ENCODE measurements at regions not wholly inside any gene's neighbourhood (a gene's known extent, or its start where the extent isn't known, plus 50 kb on each side); places are given as distances from the start of the nearest gene placed in this dataset.

GRCh38 chr9:94168203-94169000 is 84.1 kb downstream of the PTPDC1 start:
- DNase-seq (ENCODE audit: low read depth in 6 of 9, low spot score in 9 of 9), result no peak
- 58% methylated on average over 10 of the region's 10 CpGs for WGBS
- no peaks in the 10 kb centered on the region for H3K27me3 ChIP-seq (ENCODE audit: control insufficient read depth in 2 of 2, insufficient read depth in 1 of 2, low read length in 1 of 2)
- no peak overlapping the region for H3K27ac ChIP-seq (ENCODE audit: low read depth in 1 of 2, low read length in 1 of 2)
- H3K4me3 ChIP-seq (ENCODE audit: low read length in 2 of 2), result peak overlapping the region; percentile 18 to 88
- peaks cover 7 to 10% of the 10 kb centered on the region in 2 donors for H3K4me1 ChIP-seq (ENCODE audit: control insufficient read depth in 2 of 2, insufficient read depth in 2 of 2, low read length in 2 of 2)
- no peaks in the 10 kb centered on the region for H3K9me3 ChIP-seq (ENCODE audit: control insufficient read depth in 2 of 2, insufficient read depth in 1 of 2, low read length in 1 of 2)
- H3K36me3 ChIP-seq (ENCODE audit: control insufficient read depth in 2 of 2, insufficient read depth in 2 of 2, low read length in 1 of 2), result peaks cover 0 to 4% of the 10 kb centered on the region in 2 donors

DNA sequence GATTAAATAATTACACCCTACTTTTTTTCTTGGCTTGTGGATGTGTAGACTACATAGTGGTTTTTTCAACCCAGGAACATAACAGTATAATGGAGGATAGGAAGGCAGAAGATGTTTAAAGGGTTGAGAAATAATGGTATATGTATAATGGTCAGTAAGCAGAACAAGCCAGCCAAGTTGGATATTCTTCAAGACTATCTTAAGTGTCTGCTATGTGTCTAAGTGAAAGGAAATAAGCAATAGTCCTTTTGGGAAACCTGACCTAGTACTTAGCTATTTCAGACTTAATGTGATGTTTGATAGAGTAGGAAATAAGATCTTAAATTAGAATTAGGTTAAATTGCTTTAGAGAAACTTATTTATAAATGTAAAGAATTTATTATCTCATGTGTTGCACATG is 85.7 kb downstream of the PTPDC1 start:
- no peak overlapping the region for H3K4me3 ChIP-seq (ENCODE audit: low read length in 2 of 2)
- peaks cover 7 to 8% of the 10 kb centered on the region in 2 donors for H3K4me1 ChIP-seq (ENCODE audit: control insufficient read depth in 2 of 2, insufficient read depth in 2 of 2, low read length in 2 of 2)
- H3K36me3 ChIP-seq (ENCODE audit: control insufficient read depth in 2 of 2, insufficient read depth in 2 of 2, low read length in 1 of 2), result peaks cover 10 to 18% of the 10 kb centered on the region in 2 donors
- DNase-seq (ENCODE audit: low read depth in 6 of 9, low spot score in 9 of 9), result no peak
- H3K27me3 ChIP-seq (ENCODE audit: control insufficient read depth in 2 of 2, insufficient read depth in 1 of 2, low read length in 1 of 2), result no peaks in the 10 kb centered on the region
- no peaks in the 10 kb centered on the region for H3K9me3 ChIP-seq (ENCODE audit: control insufficient read depth in 2 of 2, insufficient read depth in 1 of 2, low read length in 1 of 2)
- H3K27ac ChIP-seq (ENCODE audit: low read depth in 1 of 2, low read length in 1 of 2), result no peak overlapping the region

- Histone ChIP-seq H3K4me1 (ENCODE audit: control insufficient read depth in 2 of 2, insufficient read depth in 2 of 2, low read length in 2 of 2) (peaks cover 0 to 3% of the 10 kb centered on the region in 2 donors), H3K27ac (ENCODE audit: low read depth in 1 of 2, low read length in 1 of 2) (no peak overlapping the region), H3K27me3 (ENCODE audit: control insufficient read depth in 2 of 2, insufficient read depth in 1 of 2, low read length in 1 of 2) (no peaks in the 10 kb centered on the region), H3K9me3 (ENCODE audit: control insufficient read depth in 2 of 2, insufficient read depth in 1 of 2, low read length in 1 of 2) (no peaks in the 10 kb centered on the region), H3K4me3 (ENCODE audit: low read length in 2 of 2) (no peak overlapping the region), H3K36me3 (ENCODE audit: control insufficient read depth in 2 of 2, insufficient read depth in 2 of 2, low read length in 1 of 2) (peaks cover 22 to 32% of the 10 kb centered on the region in 2 donors)
- WGBS, result 85% methylated on average over 3 of the region's 3 CpGs
- no peak for DNase-seq (ENCODE audit: low read depth in 6 of 9, low spot score in 9 of 9)
These were observed 85.5 kb upstream of the ZNF169 start for GRCh38 chr9:94173632-94174031.

DNA sequence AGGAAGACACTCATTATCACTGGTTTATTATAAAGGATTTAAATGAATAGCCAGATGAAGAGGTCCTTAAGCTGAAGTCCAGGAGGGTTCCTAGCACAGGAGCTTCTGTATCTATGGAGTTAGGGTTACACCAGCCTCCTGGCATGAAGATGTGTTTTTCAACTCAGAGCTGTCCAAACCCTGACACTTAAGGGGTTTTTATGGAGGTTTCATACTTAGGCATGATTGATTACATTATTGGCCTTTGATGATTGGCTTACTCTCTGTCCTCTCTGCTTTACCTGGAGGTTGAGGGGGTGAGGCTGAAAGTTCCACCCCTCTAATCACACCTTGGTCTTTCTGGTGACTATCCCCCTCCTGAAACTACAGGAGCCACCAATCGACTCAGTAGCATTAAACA is 84.9 kb upstream of the ZNF169 start:
- no peaks in the 10 kb centered on the region for H3K9me3 ChIP-seq (ENCODE audit: control insufficient read depth in 2 of 2, insufficient read depth in 1 of 2, low read length in 1 of 2)
- peaks cover 22 to 32% of the 10 kb centered on the region in 2 donors for H3K36me3 ChIP-seq (ENCODE audit: control insufficient read depth in 2 of 2, insufficient read depth in 2 of 2, low read length in 1 of 2)
- DNase-seq (ENCODE audit: low read depth in 6 of 9, low spot score in 9 of 9), result no peak
- 89% methylated on average over 1 of the region's 1 CpG for WGBS
- peaks cover 0 to under 1% of the 10 kb centered on the region in 2 donors for H3K4me1 ChIP-seq (ENCODE audit: control insufficient read depth in 2 of 2, insufficient read depth in 2 of 2, low read length in 2 of 2)
- no peak overlapping the region for H3K4me3 ChIP-seq (ENCODE audit: low read length in 2 of 2)
- no peak overlapping the region for H3K27ac ChIP-seq (ENCODE audit: low read depth in 1 of 2, low read length in 1 of 2)
- H3K27me3 ChIP-seq (ENCODE audit: control insufficient read depth in 2 of 2, insufficient read depth in 1 of 2, low read length in 1 of 2), result no peaks in the 10 kb centered on the region

- no peaks in the 10 kb centered on the region for H3K4me1 ChIP-seq (ENCODE audit: control insufficient read depth in 2 of 2, insufficient read depth in 2 of 2, low read length in 2 of 2)
- no peak overlapping the region for H3K27ac ChIP-seq (ENCODE audit: low read depth in 1 of 2, low read length in 1 of 2)
- H3K36me3 ChIP-seq (ENCODE audit: control insufficient read depth in 2 of 2, insufficient read depth in 2 of 2, low read length in 1 of 2), result peaks cover 22 to 35% of the 10 kb centered on the region in 2 donors
- H3K9me3 ChIP-seq (ENCODE audit: control insufficient read depth in 2 of 2, insufficient read depth in 1 of 2, low read length in 1 of 2), result no peaks in the 10 kb centered on the region
- WGBS, result 58% methylated on average over 5 of the region's 5 CpGs
- no peaks in the 10 kb centered on the region for H3K27me3 ChIP-seq (ENCODE audit: control insufficient read depth in 2 of 2, insufficient read depth in 1 of 2, low read length in 1 of 2)
- H3K4me3 ChIP-seq (ENCODE audit: low read length in 2 of 2), result no peak overlapping the region
- DNase-seq (ENCODE audit: low read depth in 6 of 9, low spot score in 9 of 9), result no peak
These were observed 83.4 kb upstream of the ZNF169 start for GRCh38 chr9:94175669-94176068.

DNA sequence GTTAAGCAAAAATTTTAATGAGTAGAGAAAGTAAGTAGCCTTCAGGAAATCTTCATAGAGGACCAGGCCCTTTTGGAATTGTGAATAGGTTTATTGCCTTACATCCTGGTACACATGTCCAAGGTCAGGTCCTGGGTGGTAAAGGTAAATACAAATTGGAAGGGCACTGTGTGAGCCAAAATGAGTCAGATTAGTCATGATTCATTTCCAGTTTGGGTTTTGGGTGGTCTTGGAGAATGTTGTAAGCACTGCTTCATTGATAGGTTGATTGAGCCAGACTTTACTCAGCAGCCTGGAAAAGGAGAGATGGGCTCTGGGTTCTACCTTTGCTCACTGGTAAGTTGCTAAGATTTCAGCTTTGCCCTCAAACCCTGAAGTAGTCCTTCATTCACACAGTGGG is 82.5 kb upstream of the ZNF169 start:
- Histone ChIP-seq H3K27ac (ENCODE audit: low read depth in 1 of 2, low read length in 1 of 2) (no peak overlapping the region), H3K4me1 (ENCODE audit: control insufficient read depth in 2 of 2, insufficient read depth in 2 of 2, low read length in 2 of 2) (no peaks in the 10 kb centered on the region), H3K4me3 (ENCODE audit: low read length in 2 of 2) (no peak overlapping the region), H3K27me3 (ENCODE audit: control insufficient read depth in 2 of 2, insufficient read depth in 1 of 2, low read length in 1 of 2) (no peaks in the 10 kb centered on the region), H3K9me3 (ENCODE audit: control insufficient read depth in 2 of 2, insufficient read depth in 1 of 2, low read length in 1 of 2) (no peaks in the 10 kb centered on the region), H3K36me3 (ENCODE audit: control insufficient read depth in 2 of 2, insufficient read depth in 2 of 2, low read length in 1 of 2) (peaks cover 22 to 35% of the 10 kb centered on the region in 2 donors)
- DNase-seq (ENCODE audit: low read depth in 6 of 9, low spot score in 9 of 9), result no peak

DNA sequence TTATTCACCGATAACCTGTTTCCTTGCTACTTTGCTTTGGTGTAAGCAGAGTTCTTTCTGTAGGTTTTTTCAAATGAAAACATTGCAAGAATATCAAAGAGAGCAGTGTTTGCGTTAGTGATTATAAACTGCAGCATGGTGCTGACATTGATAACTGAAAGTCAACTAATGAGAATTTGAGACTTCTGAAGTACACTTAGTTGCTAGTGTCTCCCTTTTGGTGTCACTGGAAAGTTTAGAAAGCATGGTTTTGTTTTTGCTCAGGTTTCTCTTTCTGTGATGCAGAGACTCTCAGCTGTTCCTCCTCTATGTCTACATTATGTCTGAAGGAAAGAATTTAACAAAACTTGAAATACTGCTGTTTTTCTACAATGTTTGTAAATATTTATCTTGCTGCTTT is 80.2 kb upstream of the ZNF169 start:
- WGBS, result 92% methylated on average over 2 of the region's 2 CpGs
- Histone ChIP-seq H3K4me1 (ENCODE audit: control insufficient read depth in 2 of 2, insufficient read depth in 2 of 2, low read length in 2 of 2) (no peaks in the 10 kb centered on the region), H3K27ac (ENCODE audit: low read depth in 1 of 2, low read length in 1 of 2) (no peak overlapping the region), H3K4me3 (ENCODE audit: low read length in 2 of 2) (no peak overlapping the region), H3K27me3 (ENCODE audit: control insufficient read depth in 2 of 2, insufficient read depth in 1 of 2, low read length in 1 of 2) (no peaks in the 10 kb centered on the region), H3K9me3 (ENCODE audit: control insufficient read depth in 2 of 2, insufficient read depth in 1 of 2, low read length in 1 of 2) (no peaks in the 10 kb centered on the region), H3K36me3 (ENCODE audit: control insufficient read depth in 2 of 2, insufficient read depth in 2 of 2, low read length in 1 of 2) (peaks cover 18 to 36% of the 10 kb centered on the region in 2 donors)
- DNase-seq (ENCODE audit: low read depth in 6 of 9, low spot score in 9 of 9), result no peak

DNA sequence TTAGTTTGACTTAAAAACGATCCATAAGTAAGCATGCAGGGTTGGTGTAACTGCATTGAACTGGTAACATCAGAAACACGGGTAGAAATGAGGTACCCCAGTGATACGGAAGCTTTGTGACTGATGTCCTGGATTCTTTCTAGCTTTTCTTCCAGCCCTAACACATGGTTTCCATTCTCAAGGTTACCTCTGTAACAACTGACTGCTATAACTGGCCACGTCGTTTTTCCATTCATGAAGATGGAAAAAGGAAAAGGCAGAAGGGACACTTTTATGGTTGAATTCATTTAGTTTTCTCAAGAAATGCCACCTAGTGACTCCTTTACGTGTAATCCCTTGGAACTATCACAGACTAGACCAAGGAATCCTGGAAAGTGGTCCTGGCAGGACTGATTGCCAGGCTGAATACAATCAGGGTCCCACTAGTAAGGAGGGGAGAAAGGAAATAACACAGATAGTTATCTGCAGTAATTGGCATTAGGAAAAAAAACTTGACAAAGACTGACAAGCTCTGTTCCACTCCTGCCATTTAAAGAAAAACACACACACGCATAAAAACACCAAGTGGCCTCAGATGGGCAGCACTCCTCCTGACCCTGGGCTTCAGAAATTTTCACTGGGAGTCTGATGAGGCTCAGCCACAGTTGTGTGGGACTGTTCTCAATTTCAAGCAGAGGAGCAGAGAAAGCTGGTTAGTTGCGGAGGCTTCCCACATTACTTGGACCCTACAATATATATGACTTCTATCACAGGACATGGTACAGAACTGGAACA is 77.5 kb upstream of the ZNF169 start:
- Histone ChIP-seq H3K36me3 (ENCODE audit: control insufficient read depth in 2 of 2, insufficient read depth in 2 of 2, low read length in 1 of 2) (peaks cover 12 to 22% of the 10 kb centered on the region in 2 donors), H3K27me3 (ENCODE audit: control insufficient read depth in 2 of 2, insufficient read depth in 1 of 2, low read length in 1 of 2) (no peaks in the 10 kb centered on the region), H3K27ac (ENCODE audit: low read depth in 1 of 2, low read length in 1 of 2) (no peak overlapping the region), H3K4me1 (ENCODE audit: control insufficient read depth in 2 of 2, insufficient read depth in 2 of 2, low read length in 2 of 2) (no peaks in the 10 kb centered on the region), H3K4me3 (ENCODE audit: low read length in 2 of 2) (no peak overlapping the region), H3K9me3 (ENCODE audit: control insufficient read depth in 2 of 2, insufficient read depth in 1 of 2, low read length in 1 of 2) (no peaks in the 10 kb centered on the region)
- DNase-seq (ENCODE audit: low read depth in 6 of 9, low spot score in 9 of 9), result no peak
- WGBS, result 90% methylated on average over 8 of the region's 8 CpGs

- 97% methylated on average over 3 of the region's 3 CpGs for WGBS
- Histone ChIP-seq H3K9me3 (ENCODE audit: control insufficient read depth in 2 of 2, insufficient read depth in 1 of 2, low read length in 1 of 2) (no peaks in the 10 kb centered on the region), H3K4me3 (ENCODE audit: low read length in 2 of 2) (no peak overlapping the region), H3K27me3 (ENCODE audit: control insufficient read depth in 2 of 2, insufficient read depth in 1 of 2, low read length in 1 of 2) (no peaks in the 10 kb centered on the region), H3K4me1 (ENCODE audit: control insufficient read depth in 2 of 2, insufficient read depth in 2 of 2, low read length in 2 of 2) (no peaks in the 10 kb centered on the region), H3K36me3 (ENCODE audit: control insufficient read depth in 2 of 2, insufficient read depth in 2 of 2, low read length in 1 of 2) (peaks cover 4 to 13% of the 10 kb centered on the region in 2 donors), H3K27ac (ENCODE audit: low read depth in 1 of 2, low read length in 1 of 2) (no peak overlapping the region)
- DNase-seq (ENCODE audit: low read depth in 6 of 9, low spot score in 9 of 9), result no peak
These were observed 76.6 kb upstream of the ZNF169 start for GRCh38 chr9:94182532-94182931.
